PC-9 (cell line): ENCODE measurements at regions not wholly inside any gene's neighbourhood (a gene's known extent, or its start where the extent isn't known, plus 50 kb on each side); places are given as distances from the start of the nearest gene placed in this dataset.

Source experiments
- EZH2 ChIP-seq: fragments of 200-600 bp; sonication (generic); IDR thresholded peaks from 2 replicates; pipeline ENCODE4 v1.8.0; 2017; ENCODE audit warnings: antibody characterized with exemption, low read depth
- TF ChIP-seq, protein P1 (sequence below): fragments of 200-600 bp; sonication (generic); conservative IDR thresholded peaks from 2 replicates; pipeline ENCODE4 v1.6.1; 2017; ENCODE audit warnings: mixed run types, antibody characterized with exemption, mild to moderate bottlenecking, moderate library complexity

DNA sequence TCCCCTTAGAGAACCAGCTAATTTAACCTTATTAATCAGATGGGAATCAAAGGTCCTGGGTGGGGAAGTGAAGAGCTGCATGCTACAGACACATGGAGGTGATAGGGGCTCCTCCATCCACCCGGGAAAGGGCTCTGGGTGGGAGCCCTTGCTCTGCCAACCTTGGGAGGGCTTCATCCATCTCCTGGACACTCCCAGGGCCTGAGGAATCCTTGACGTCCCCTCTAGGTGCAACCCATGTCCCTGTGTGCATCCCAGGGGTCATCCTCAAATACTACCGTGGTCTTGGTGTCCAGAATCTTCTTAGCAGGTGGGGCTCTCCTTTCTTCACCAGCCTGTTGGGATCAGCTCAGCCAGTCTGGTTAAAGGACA, 55.4 kb upstream of the IGFBP3 start:
- TF ChIP-seq, protein P1, sequence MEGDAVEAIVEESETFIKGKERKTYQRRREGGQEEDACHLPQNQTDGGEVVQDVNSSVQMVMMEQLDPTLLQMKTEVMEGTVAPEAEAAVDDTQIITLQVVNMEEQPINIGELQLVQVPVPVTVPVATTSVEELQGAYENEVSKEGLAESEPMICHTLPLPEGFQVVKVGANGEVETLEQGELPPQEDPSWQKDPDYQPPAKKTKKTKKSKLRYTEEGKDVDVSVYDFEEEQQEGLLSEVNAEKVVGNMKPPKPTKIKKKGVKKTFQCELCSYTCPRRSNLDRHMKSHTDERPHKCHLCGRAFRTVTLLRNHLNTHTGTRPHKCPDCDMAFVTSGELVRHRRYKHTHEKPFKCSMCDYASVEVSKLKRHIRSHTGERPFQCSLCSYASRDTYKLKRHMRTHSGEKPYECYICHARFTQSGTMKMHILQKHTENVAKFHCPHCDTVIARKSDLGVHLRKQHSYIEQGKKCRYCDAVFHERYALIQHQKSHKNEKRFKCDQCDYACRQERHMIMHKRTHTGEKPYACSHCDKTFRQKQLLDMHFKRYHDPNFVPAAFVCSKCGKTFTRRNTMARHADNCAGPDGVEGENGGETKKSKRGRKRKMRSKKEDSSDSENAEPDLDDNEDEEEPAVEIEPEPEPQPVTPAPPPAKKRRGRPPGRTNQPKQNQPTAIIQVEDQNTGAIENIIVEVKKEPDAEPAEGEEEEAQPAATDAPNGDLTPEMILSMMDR, result no peak
- no peak for TF ChIP-seq EZH2
